ENCODE measurements at regions not wholly inside any gene's neighbourhood (a gene's known extent, or its start where the extent isn't known, plus 50 kb on each side); places are given as distances from the start of the nearest gene placed in this dataset.
A peak's percentile ranks its signal among the peaks of the same experiment; 100 is the strongest.

- peak overlapping the region; percentile 8 for H3K4me2 ChIP-seq (ENCODE audit: low read length)
- peak overlapping the region; percentile 36 for H3K9ac ChIP-seq (ENCODE audit: low read depth, low read length)
- no peak overlapping the region for H3K4me3 ChIP-seq (ENCODE audit: low read length)
- peaks cover 18% of the 10 kb centered on the region for H3K4me1 ChIP-seq (ENCODE audit: control insufficient read depth, insufficient read depth, low read length)
- H3K27me3 ChIP-seq (ENCODE audit: control insufficient read depth, insufficient read depth, low read length) = no peaks in the 10 kb centered on the region
- no peaks in the 10 kb centered on the region for H3K9me3 ChIP-seq (replicated peaks; ENCODE audit: low read length)
- H3K36me3 ChIP-seq (ENCODE audit: insufficient read depth, low read length) = no peaks in the 10 kb centered on the region
Measured at GRCh38 chr15:29945943-29946596, 123.8 kb upstream of the TJP1 start.

- no peak overlapping the region for H3K4me3 ChIP-seq (ENCODE audit: low read length)
- H3K27me3 ChIP-seq (ENCODE audit: control insufficient read depth, insufficient read depth, low read length) = no peaks in the 10 kb centered on the region
- H3K9ac ChIP-seq (ENCODE audit: low read depth, low read length) = no peak overlapping the region
- no peaks in the 10 kb centered on the region for H3K36me3 ChIP-seq (ENCODE audit: insufficient read depth, low read length)
- no peaks in the 10 kb centered on the region for H3K9me3 ChIP-seq (replicated peaks; ENCODE audit: low read length)
- H3K4me1 ChIP-seq (ENCODE audit: control insufficient read depth, insufficient read depth, low read length) = peaks cover 18% of the 10 kb centered on the region
- no peak overlapping the region for H3K4me2 ChIP-seq (ENCODE audit: low read length)
Measured at GRCh38 chr15:29944925-29945324, 122.7 kb upstream of the TJP1 start.

GRCh38 chr15:29942548-29942947 lies 120.3 kb upstream of the TJP1 start:
- Histone ChIP-seq H3K4me2 (ENCODE audit: low read length) (no peak overlapping the region), H3K9me3 (replicated peaks; ENCODE audit: low read length) (no peaks in the 10 kb centered on the region), H3K4me1 (ENCODE audit: control insufficient read depth, insufficient read depth, low read length) (peaks cover 34% of the 10 kb centered on the region), H3K36me3 (ENCODE audit: insufficient read depth, low read length) (no peaks in the 10 kb centered on the region), H3K4me3 (ENCODE audit: low read length) (no peak overlapping the region), H3K27me3 (ENCODE audit: control insufficient read depth, insufficient read depth, low read length) (no peaks in the 10 kb centered on the region), H3K9ac (ENCODE audit: low read depth, low read length) (no peak overlapping the region)

- Histone ChIP-seq H3K9ac (ENCODE audit: low read depth, low read length) (no peak overlapping the region), H3K4me3 (ENCODE audit: low read length) (no peak overlapping the region), H3K9me3 (replicated peaks; ENCODE audit: low read length) (no peaks in the 10 kb centered on the region), H3K4me2 (ENCODE audit: low read length) (no peak overlapping the region), H3K4me1 (ENCODE audit: control insufficient read depth, insufficient read depth, low read length) (peaks cover 37% of the 10 kb centered on the region), H3K36me3 (ENCODE audit: insufficient read depth, low read length) (no peaks in the 10 kb centered on the region), H3K27me3 (ENCODE audit: control insufficient read depth, insufficient read depth, low read length) (no peaks in the 10 kb centered on the region)
Measured at GRCh38 chr15:29942143-29942542, 119.9 kb upstream of the TJP1 start.

- H3K9ac ChIP-seq (ENCODE audit: low read depth, low read length) = no peak overlapping the region
- no peaks in the 10 kb centered on the region for H3K9me3 ChIP-seq (replicated peaks; ENCODE audit: low read length)
- no peaks in the 10 kb centered on the region for H3K27me3 ChIP-seq (ENCODE audit: control insufficient read depth, insufficient read depth, low read length)
- H3K4me1 ChIP-seq (ENCODE audit: control insufficient read depth, insufficient read depth, low read length) = peaks cover 36% of the 10 kb centered on the region
- no peak overlapping the region for H3K4me2 ChIP-seq (ENCODE audit: low read length)
- no peak overlapping the region for H3K4me3 ChIP-seq (ENCODE audit: low read length)
- H3K36me3 ChIP-seq (ENCODE audit: insufficient read depth, low read length) = no peaks in the 10 kb centered on the region
Measured at GRCh38 chr15:29939404-29939803, 117.1 kb upstream of the TJP1 start.

GRCh38 chr15:29938361-29939335 lies 116.4 kb upstream of the TJP1 start:
- H3K4me3 ChIP-seq (ENCODE audit: low read length) = no peak overlapping the region
- H3K4me1 ChIP-seq (ENCODE audit: control insufficient read depth, insufficient read depth, low read length) = peaks cover 43% of the 10 kb centered on the region
- H3K36me3 ChIP-seq (ENCODE audit: insufficient read depth, low read length) = no peaks in the 10 kb centered on the region
- H3K9me3 ChIP-seq (replicated peaks; ENCODE audit: low read length) = no peaks in the 10 kb centered on the region
- H3K27me3 ChIP-seq (ENCODE audit: control insufficient read depth, insufficient read depth, low read length) = no peaks in the 10 kb centered on the region
- H3K4me2 ChIP-seq (ENCODE audit: low read length) = no peak overlapping the region
- no peak overlapping the region for H3K9ac ChIP-seq (ENCODE audit: low read depth, low read length)

- Histone ChIP-seq H3K4me2 (ENCODE audit: low read length) (no peak overlapping the region), H3K9me3 (replicated peaks; ENCODE audit: low read length) (no peaks in the 10 kb centered on the region), H3K36me3 (ENCODE audit: insufficient read depth, low read length) (no peaks in the 10 kb centered on the region), H3K4me3 (ENCODE audit: low read length) (no peak overlapping the region), H3K4me1 (ENCODE audit: control insufficient read depth, insufficient read depth, low read length) (peaks cover 50% of the 10 kb centered on the region), H3K9ac (ENCODE audit: low read depth, low read length) (no peak overlapping the region), H3K27me3 (ENCODE audit: control insufficient read depth, insufficient read depth, low read length) (no peaks in the 10 kb centered on the region)
Measured at GRCh38 chr15:29937956-29938355, 115.7 kb upstream of the TJP1 start.

- peaks cover 50% of the 10 kb centered on the region for H3K4me1 ChIP-seq (ENCODE audit: control insufficient read depth, insufficient read depth, low read length)
- H3K9me3 ChIP-seq (replicated peaks; ENCODE audit: low read length) = no peaks in the 10 kb centered on the region
- H3K4me2 ChIP-seq (ENCODE audit: low read length) = no peak overlapping the region
Measured at GRCh38 chr15:29936353-29937049, 114.2 kb upstream of the TJP1 start.

GRCh38 chr15:29935296-29936004 lies 113.2 kb upstream of the TJP1 start:
- Histone ChIP-seq H3K4me1 (ENCODE audit: control insufficient read depth, insufficient read depth, low read length) (peaks cover 50% of the 10 kb centered on the region), H3K27me3 (ENCODE audit: control insufficient read depth, insufficient read depth, low read length) (no peaks in the 10 kb centered on the region), H3K36me3 (ENCODE audit: insufficient read depth, low read length) (no peaks in the 10 kb centered on the region), H3K9ac (ENCODE audit: low read depth, low read length) (no peak overlapping the region), H3K4me2 (ENCODE audit: low read length) (peak overlapping the region; percentile 62), H3K4me3 (ENCODE audit: low read length) (no peak overlapping the region), H3K9me3 (replicated peaks; ENCODE audit: low read length) (no peaks in the 10 kb centered on the region)

More at GRCh38 chr15:29936353-29937049, 114.2 kb upstream of the TJP1 start:
- no peaks in the 10 kb centered on the region for H3K36me3 ChIP-seq (ENCODE audit: insufficient read depth, low read length)
- H3K4me3 ChIP-seq (ENCODE audit: low read length) = no peak overlapping the region
- no peak overlapping the region for H3K9ac ChIP-seq (ENCODE audit: low read depth, low read length)
- no peaks in the 10 kb centered on the region for H3K27me3 ChIP-seq (ENCODE audit: control insufficient read depth, insufficient read depth, low read length)

- peak overlapping the region; percentile 38 for H3K9ac ChIP-seq (ENCODE audit: low read depth, low read length)
- H3K4me1 ChIP-seq (ENCODE audit: control insufficient read depth, insufficient read depth, low read length) = peaks cover 50% of the 10 kb centered on the region
- no peak overlapping the region for H3K4me3 ChIP-seq (ENCODE audit: low read length)
- no peaks in the 10 kb centered on the region for H3K36me3 ChIP-seq (ENCODE audit: insufficient read depth, low read length)
- peak overlapping the region; percentile 62 for H3K4me2 ChIP-seq (ENCODE audit: low read length)
- H3K27me3 ChIP-seq (ENCODE audit: control insufficient read depth, insufficient read depth, low read length) = no peaks in the 10 kb centered on the region
- no peaks in the 10 kb centered on the region for H3K9me3 ChIP-seq (replicated peaks; ENCODE audit: low read length)
Measured at GRCh38 chr15:29934251-29934650, 112.0 kb upstream of the TJP1 start.
